GM21360 (cell line): ENCODE measurements at regions not wholly inside any gene's neighbourhood (a gene's known extent, or its start where the extent isn't known, plus 50 kb on each side); places are given as distances from the start of the nearest gene placed in this dataset.
"Not testable (repeated sequence)": the region's sequence is repeated elsewhere in the genome, so short reads cannot be mapped to it uniquely, and the experiment has no call there.

Source experiments
- ATAC-seq: cut with Tn5 transposase; IDR thresholded peaks from one replicate; pipeline ENCODE4 v1.9.1; 2021; ENCODE audit warnings: mild to moderate bottlenecking, moderate library complexity; ENCODE audit not compliant: unreplicated experiment

DNA sequence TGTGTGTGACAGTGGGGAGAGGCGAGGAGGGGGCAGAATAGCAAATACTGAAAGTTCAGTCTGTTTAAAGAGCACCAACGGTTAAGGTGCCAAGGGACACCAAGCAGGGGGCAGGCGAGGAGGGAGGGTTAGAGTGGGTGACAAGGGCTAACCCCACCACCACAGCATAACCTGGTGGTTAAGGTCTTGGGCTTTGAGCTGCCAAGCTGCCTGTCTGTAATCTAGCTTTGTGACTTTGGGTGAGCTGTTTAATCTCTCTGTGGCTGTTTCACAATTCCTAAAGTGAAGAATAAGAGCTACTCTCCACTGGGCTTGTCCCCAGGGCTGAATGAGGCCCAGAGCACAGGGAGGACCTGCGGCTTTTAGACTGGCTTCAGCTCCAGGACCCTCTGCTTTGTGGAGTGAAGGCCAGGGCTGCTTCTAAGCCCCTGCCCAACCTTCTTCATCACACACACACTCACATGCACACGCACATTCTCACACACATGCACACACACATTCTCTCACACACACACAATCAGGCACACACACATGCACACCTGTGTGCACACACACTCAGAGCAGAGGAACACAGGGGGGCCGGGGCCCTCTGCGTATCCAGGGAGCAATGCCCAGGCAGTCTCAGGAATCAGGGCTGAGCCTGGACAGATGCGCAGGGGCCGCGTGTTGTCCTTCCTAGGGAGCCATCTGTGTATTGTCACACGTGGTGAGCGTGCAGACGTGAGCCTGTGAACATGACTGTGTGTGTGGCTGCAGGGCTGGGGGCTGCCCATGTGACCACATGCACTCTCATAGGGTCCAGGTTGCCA is 101.6 kb upstream of the TARDBP start:
- ATAC-seq = no peak

DNA sequence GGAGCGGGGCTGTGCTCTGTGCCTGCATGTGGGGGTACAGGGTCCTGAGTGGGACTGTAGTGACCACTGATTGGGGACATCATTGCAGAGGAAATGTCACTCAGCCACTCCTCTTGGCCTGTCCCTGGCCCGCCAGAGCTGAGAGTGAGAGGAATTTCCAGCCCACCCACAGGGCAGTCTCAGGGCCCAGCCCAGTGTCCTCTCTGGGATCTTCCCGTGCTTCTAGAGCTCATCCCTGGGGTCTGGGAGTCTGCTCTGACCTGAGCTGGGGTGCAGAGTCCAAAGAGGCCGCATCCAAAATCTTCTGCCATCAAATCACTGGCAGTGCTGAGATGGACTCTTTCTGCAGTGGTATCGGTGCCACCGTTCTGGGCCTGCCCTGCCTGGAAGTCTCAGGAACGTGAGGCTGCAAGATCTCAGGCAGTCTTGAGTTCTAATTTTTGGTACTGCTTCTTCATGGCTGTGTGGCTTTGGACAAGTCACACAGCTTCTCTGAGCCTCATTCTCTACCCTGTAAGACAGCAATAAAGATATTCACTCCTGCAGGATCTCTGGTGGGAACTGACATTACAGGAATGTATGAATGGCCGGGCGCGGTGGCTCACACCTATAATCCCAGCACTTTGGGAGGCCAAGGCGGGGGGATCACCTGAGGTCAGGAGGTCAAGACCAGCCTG is 100.8 kb upstream of the TARDBP start:
- no peak for ATAC-seq

DNA sequence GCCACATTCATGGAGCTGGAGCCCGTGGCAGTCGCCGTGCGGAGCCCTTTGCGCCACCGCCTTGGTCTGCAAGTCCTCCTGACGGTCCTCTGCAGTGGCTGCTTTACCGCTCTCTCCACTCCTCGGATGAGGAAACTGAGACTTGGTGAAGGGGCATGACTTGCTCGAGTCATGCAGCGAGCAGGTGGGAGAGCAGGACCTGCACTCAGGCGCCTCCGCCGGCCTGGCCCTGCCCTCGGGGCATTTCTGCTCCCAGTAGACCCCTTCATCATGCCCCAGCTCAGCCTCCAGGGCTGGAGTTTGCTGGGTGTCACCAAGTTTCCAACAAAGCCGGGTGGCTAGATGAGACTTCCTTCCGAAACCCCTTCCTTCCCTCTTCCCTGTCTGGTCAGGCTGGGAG is 100.0 kb upstream of the TARDBP start:
- no peak for ATAC-seq

DNA sequence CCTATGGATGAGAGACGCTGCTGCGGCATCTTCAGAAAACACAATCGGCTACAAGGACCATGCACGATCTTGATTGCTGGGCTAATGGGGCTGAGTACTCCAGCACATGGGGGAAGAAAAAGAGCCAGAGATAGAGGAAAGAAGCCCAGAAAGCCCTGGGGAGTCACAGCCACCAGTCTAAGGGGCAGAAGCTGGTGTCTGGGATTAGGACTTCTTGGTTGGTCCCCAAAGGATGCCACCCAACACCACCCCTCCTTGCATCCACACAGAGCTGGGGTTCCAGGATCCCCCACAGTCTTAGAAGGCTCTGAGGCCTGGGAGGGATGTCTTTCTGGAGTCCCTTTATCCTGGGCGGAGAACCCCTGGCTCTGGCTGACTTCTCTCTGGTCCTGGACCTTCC is 98.4 kb upstream of the TARDBP start:
- ATAC-seq = no peak

DNA sequence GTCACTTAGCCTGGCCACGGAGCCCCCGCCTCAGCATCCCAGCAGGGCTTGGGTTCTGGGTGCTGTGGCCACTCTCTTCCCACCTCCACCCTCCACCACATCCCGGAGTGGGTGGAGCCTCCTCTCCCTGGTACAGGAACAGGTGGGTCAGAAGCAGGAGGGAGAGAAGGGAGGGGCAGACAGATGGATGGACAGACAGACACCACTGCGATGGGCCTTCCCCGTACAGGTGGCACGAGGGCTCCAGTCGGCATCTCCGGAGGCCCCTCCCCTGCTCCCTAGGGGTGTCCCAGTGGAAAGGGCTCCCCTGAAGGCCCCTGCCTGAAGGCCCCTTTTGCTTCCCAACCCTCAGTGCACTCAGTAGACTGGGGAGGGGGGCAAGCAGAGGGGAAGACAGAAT is 96.9 kb upstream of the TARDBP start:
- no peak for ATAC-seq

DNA sequence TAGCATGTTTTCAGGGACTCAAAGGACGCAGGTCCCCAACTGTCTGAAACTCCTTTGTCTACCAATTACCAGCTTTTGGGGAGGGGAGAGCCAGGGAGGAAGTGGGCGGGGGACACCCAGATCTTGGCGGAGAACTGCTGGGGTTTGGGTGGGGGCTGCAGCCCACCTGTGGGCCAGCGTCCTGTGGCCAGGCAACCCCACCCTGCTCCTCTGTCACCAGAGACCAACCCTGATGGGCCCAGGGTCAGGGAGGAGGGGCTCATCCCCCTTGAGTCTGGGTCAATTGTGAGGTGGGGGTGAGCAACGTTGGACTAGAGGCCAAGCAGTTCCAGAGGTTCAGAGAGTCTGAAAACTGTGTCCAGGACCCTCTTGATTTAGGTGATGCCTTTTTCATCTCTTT is 96.1 kb upstream of the TARDBP start:
- no peak for ATAC-seq

DNA sequence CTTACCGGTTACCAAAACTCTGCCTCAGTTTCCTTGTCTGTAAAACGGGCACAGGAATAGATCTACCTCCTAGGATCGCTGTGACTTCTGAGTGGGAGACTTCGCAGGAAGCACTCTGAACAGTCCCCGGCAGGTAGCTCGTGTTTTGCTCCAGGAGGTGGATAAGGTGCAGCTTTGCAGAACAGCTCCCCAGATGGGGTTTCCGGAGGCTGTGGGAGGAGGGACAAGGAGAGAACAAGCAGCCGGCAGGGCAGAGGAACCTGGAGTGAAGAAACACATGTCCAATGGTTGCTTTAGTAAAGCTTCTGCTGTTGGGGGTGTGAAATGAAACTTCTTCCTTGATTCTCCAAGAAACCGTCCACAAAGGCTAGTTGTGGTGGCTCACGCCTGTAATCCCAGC is 95.5 kb upstream of the TARDBP start:
- ATAC-seq = no peak

DNA sequence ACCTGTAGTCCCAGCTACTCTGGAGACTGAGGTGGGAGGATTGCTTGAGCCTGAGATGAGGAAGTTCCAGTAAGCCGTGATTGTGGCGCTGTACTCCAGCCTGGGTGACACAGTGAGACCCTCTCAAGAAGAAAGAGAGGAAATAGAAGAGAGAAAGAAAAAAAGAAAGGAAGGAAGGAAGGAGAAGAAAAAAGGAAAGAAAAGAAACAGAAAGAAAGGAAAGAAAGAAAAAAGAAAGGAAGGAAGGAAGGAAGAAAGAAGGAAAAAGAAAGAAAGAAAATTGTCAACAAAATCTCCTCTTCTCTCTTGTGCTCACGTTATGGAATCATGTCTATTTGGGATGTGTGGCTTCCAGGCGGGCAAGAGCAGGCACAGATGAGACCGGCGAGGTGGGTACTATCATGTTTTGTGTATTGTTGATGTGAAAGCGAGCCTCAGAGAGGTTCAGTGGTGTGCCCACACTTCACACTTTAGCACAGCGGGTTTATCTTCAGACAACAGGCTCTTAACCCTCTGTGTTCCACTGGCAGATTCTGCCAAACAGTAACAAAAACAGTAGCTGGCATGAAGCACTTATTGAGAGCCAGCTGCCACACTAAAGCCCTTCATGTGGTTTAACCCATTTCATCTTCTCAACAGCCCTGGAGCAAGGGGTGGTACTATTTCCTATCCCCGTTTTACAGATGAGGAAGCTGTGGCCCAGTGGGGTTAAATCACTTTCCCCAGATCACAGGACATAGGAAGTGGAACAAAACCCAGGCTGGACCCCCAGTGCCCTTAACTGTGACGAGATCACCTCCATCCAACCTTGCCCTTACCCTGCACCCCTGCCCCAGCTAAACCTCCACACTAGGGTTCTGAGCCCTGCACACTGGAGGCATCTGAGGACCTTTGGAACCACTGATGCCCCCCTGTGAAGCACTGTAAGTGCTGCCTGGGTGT is 94.7 kb upstream of the TARDBP start:
- ATAC-seq = no peak

DNA sequence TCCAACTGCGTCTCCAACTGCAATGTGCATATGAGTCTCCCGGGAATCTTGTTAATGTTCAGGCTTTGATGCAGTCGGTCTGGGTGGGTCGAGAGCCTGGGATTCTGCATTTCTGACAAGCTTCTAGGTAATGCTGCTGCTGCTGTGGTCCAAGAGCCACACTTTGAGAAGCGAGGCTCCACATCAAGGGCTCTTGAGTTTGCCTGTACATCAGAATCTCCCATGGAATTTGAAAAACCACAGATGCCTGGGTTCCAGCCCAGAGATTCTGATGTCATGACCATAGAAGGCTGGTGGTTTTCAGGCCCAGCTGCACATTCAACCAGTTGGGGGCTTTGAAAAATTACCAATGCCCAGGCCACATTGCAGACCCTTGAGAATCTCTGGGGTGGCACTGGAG is 93.9 kb upstream of the TARDBP start:
- no peak for ATAC-seq

DNA sequence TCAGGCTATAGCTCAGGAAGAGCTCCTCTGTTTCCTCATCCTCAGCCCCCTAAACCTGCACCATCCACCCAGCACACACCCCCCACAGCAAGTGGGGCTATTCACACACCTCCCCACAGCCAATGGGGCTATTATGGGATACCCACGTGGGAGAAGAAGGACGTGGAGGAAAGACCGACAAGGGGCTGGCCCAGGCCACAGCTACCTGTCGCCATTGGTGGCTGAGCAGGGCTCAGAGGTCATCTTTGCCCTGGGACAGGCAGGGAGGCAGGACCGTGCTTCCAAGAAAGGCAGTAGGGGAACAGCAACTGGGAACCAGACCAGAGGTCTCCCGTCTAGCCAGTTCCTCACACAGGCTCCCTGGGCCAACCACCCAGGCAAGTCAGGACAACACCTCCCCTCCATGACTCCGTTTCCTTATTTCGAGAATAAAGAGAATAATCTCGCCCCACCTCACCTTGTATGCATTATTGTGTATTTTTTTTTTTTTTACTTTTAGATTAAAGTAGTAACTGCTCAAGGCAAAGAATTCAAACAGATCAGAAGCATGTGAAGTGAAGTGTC is 92.3 kb upstream of the TARDBP start:
- ATAC-seq = no peak

DNA sequence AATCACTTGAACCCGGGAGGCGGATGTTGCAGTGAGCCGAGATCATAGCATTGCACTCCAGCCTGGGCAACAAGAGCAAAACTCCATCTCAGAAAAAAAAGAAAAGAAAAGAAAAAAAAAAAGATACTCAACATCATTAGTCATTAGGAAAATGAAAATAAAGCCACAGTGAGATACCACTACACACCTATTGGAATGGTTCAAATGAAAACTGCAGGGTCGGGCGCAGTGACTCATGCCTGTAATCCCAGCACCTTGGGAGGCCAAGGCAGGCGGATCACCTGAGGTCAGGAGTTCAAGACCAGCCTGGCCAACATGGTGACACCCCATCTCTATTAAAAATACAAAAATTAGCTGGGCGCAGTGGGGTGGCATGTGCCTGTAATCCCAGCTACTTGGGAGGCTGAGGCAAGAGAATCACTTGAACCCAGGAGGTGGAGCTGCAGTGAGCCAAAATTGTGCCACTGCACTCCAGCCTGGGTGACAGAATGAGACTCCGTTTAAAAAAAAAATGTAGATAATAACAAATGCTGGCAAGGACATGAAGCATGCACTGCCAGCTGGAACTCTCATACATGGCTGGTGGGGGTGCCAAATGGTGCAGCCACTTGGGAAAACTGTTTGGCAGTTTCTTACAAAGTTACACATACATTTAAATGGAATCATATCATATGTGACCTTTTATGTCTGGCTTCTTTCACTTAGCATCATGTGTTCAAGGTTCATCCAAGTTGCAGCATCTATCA is 90.0 kb upstream of the TARDBP start:
- not testable (repeated sequence) for ATAC-seq

DNA sequence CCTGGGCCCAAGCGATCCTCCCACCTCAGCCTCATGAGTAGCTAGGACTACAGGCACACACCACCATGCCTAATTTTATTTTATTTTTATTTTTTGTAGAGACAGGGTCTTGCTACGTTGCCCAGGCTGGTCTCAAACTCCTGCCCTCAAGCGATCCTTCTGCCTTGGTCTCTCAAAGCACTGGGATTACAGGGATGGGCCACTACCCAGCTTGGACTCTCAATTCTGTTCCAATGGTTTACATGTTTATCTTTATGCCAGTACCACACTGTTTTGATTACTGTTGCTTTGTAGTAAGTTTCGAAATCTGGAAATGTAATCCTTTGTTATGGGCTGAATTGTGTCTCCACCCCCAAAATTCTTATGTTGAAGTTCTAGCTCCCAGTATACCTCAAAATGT is 88.4 kb upstream of the TARDBP start:
- ATAC-seq = no peak

DNA sequence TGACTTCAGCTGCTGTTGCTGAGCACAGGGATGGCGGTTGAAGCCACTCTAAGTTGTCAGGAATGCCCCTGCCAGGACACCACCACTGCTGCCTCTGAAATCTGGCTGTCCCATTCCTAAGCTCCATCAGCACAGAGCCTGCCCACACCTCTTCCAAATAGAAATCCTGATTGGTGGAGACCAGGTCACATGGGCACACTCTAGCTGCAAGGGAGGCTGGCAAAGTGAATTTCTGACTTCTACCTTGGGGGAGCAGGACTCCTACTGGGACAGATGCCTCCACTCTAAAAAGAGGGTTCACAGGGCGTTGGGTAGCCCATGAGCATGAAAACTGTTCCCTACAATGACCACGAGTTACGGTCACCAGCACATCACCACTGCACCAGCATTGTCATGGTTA is 83.8 kb upstream of the TARDBP start:
- ATAC-seq = no peak

DNA sequence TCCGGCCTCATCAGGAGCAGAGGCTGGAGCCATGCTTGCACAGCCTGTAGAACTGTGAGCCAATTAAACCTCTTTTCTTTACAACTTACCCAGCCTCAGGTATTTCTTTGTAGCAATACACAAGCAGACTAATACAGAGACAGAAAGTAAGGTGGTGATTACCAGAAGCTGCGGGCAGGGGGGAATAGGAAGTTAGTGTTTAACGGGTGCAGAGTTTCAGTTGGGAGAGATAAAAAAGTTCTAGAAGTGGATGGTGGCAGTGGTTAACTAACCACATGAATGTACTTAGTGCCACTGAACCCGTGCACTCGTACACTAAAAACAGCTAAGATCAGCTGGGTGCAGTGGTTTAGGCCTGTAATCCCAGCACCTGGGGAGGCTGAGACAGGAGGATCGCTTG is 80.4 kb upstream of the TARDBP start:
- no peak for ATAC-seq

DNA sequence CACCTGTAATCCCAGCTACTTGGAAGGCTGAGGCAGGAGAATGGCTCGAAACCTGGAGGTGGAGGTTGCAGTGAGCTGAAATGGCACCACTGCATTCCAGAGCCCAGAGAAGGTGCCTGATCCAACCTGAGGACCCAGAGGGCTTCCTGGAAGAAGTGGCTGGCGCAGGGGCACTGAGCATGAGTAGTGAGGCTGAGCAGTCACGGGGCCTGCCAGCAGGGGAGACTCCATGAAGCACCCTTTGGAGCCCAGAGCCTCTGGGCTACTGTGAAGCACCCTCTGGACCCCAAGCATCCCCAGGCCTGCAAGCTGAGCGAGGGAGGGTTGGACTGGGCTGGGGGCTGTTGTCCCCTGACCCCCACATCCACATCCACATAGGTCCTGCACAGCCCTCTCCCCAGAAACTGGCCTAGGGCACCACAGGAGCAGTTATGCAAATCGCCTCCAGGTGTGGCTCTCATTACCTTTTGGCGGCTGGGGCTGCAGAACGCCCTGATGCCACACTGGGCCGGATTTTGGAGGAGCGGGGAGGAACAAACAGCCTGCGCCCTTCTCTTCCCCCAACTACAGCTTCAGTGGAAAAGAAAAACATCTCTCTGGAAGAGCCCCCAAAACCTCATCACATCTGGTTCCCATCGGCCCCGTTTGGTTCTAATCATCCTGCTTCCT is 78.2 kb upstream of the TARDBP start:
- no peak for ATAC-seq

DNA sequence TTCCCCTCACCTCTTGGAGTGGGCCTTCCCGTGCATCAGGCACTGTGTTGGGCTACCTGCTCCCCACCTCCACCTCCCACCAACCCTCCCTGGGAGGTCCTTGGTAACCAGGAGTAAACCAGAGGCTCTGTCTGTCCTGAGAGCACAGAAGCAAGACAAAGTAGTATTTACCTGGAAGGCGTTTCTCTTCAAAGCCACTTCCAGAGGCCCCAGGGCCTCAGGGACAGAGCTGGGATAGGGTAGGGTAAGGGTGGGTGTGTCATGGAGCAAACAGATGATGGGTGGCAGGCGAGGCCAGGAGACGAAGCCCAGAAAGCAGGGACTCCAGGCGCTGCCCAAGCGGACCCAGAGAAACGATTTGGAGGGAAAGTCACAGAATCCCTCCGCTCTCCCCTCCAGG is 77.2 kb upstream of the TARDBP start:
- ATAC-seq = no peak

DNA sequence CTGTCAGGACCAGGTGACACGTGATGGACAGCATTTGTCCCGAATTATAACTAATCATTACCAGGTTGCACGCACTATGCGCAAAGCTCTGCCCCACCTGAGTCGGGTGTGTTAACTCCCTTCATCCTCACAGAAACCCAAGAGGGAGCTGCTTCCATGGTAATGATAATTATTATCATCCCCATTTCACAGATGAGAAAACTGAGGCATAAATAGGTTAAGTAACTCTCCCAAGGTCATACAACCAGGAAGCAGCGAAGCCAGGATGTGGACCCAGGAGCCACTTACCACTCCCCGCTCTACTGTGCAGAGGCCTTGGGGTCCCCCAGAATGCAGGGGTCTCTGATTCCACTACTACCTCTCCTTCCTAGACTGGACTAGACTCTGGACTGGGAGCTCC is 76.7 kb upstream of the TARDBP start:
- no peak for ATAC-seq

DNA sequence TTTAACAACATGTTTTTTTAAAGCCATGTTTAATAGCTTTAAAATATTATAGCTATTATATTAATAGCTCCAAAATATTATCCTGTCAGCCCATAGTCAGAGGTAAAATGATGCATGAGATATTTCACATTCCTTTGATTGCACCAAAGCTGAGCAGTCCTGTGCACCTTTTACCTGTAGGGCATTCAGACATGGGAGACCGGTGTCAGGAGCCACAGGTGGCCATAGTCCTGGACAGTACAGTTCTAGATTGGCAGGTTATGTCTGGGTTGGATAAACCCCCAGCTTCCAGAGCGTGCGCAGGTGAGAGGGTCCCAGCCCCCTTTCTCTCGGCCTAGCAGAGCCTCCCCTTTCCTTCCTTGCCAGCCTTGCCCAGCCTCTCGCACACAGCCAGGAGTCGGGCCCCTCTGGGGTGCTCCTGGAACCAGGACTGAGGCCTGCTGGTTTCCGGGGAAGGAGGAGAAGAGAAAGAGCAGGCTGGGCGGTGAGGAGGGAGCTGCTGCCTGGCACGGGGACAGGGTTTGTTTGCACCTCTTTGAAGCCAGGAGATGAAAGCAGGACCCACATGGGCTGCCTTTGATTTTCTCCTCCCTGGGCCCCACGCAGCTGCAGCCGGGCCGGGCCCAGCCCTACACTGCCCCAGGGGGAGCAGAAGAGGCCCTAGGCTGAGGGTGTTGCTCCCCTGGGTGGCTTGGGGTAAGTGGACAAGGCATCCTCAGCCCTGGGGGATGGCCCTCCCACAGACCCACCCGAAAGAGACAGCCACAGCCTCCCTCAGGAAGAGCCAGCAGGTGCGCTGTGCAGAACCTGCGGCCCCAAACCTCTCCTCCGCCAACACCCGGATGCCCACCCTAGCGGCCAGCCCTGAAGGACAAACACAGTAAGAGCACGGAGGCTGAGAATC is 75.2 kb upstream of the TARDBP start:
- no peak for ATAC-seq
